Stomach (tissue), 8 donors: ENCODE measurements at regions not wholly inside any gene's neighbourhood (a gene's known extent, or its start where the extent isn't known, plus 50 kb on each side); places are given as distances from the start of the nearest gene placed in this dataset.

Experiments used
- DNase-seq, 2 donors: peaks; one replicate each; pipeline versions ENCODE4 v3.0.0 to v3.0.0-alpha.2; 2013 to 2019
- H3K27ac ChIP-seq, 5 donors: fragments of 200-600 bp in 4 of 5; sonication (generic) in 4 of 5; one replicate each; pipeline ENCODE4 v1.5.1; 2013 to 2019; ENCODE audit warnings: mild to moderate bottlenecking in 1 of 5, moderate library complexity in 1 of 5
- H3K27me3 ChIP-seq, 3 donors: fragments of 200-600 bp; sonication (generic); one replicate each; pipeline ENCODE4 v1.5.1; 2017 to 2019; ENCODE audit warnings: mixed run types in 1 of 3
- H3K36me3 ChIP-seq, 4 donors: fragments of 200-600 bp; sonication (generic); 1 replicate in 3 of 4; 2 replicates in 1 of 4; pipeline ENCODE4 v1.5.1; 2016 to 2019
- H3K4me1 ChIP-seq, 4 donors: fragments of 200-600 bp; sonication (generic); one replicate each; pipeline ENCODE4 v1.5.1; 2016 to 2019
- H3K4me3 ChIP-seq, 4 donors: fragments of 200-600 bp; sonication (generic) in 3 of 4; one replicate each; pipeline ENCODE4 v1.5.1; 2016 to 2019; ENCODE audit warnings: mild to moderate bottlenecking in 1 of 4
- H3K9me3 ChIP-seq, 4 donors: fragments of 200-600 bp; sonication (generic); one replicate each; pipeline ENCODE4 v1.5.1; 2016 to 2019
- CTCF ChIP-seq, 7 experiments: fragments of 450-650 bp in 4 of 7; fragments of 200-600 bp in 3 of 7; sonication (generic) in 3 of 7; IDR thresholded peaks; one replicate each; pipeline ENCODE4 v1.5.1; 2016 to 2019; ENCODE audit warnings: antibody characterized with exemption in 7 of 7, control low read depth in 2 of 7, mild to moderate bottlenecking in 1 of 7
- EP300 ChIP-seq: sonication (generic); formaldehyde crosslinking; IDR thresholded peaks from one replicate; pipeline ENCODE4 v1.6.1; 2017; ENCODE audit warnings: antibody characterized with exemption
- POLR2A ChIP-seq, 4 donors: fragments of 450-650 bp; IDR thresholded peaks; one replicate each; pipeline ENCODE4 v1.6.1; 2016; ENCODE audit warnings: antibody characterized with exemption in 4 of 4, control low read depth in 2 of 4, mild to moderate bottlenecking in 1 of 4, moderate library complexity in 1 of 4
- POLR2AphosphoS5 ChIP-seq, 3 donors: sonication (generic); formaldehyde crosslinking; IDR thresholded peaks; one replicate each; pipeline ENCODE4 v1.6.1; 2016; ENCODE audit warnings: antibody characterized with exemption in 3 of 3
- WGBS, 5 donors: extraction: QIAGEN DNeasy Blood & Tissue Kit in 3 of 5; methylation state at CpG; one replicate each; pipeline versions ENCODE4 v1.1.5 to v1.1.7; 2013 to 2018; 5-methylcytosine and 5-hydroxymethylcytosine counted together
- intact Hi-C: fragments of 100-400 bp; cut with DNase I; formaldehyde crosslinking; loops from one replicate; pipeline ENCODE4 v1.15.1; 2023; ENCODE audit warnings: low total_unique reads
- donor health status: healthy with polysubstance abuse.
- donor health status: Bipolar disorder and iron deficiency.
- donor health status: healthy.

- DNase-seq = no peak
- intact Hi-C loops = no loop called here
- no peaks in the 10 kb centered on the region for H3K27me3 ChIP-seq
- no peak for TF ChIP-seq POLR2AphosphoS5 (IDR thresholded peaks at IDR 0.05)
- no peaks in the 10 kb centered on the region for H3K4me1 ChIP-seq
- H3K27ac ChIP-seq = no peak overlapping the region
- H3K36me3 ChIP-seq = no peaks in the 10 kb centered on the region
- H3K4me3 ChIP-seq = no peak overlapping the region
- WGBS, 5 donors = 69 to 79% (median 78%) methylated on average over 2 of the region's 2 CpGs
- no peaks in the 10 kb centered on the region for H3K9me3 ChIP-seq
Observed at GRCh38 chr5:74136276-74136825, 504.2 kb downstream of the ENC1 start.

GRCh38 chr5:74135033-74135432 is 505.5 kb downstream of the ENC1 start:
- Histone ChIP-seq H3K27ac (no peak overlapping the region), H3K9me3 (no peaks in the 10 kb centered on the region), H3K4me1 (no peaks in the 10 kb centered on the region), H3K4me3 (no peak overlapping the region), H3K36me3 (no peaks in the 10 kb centered on the region), H3K27me3 (no peaks in the 10 kb centered on the region)
- no peak for DNase-seq
- TF ChIP-seq POLR2AphosphoS5 (IDR thresholded peaks at IDR 0.05) (no peak), EP300 (no peak), POLR2A (IDR thresholded peaks at IDR 0.05) (no peak), CTCF (IDR thresholded peaks at IDR 0.05) (no peak)
- 87 to 100% (median 98%) methylated on average over 1 of the region's 1 CpG for WGBS, 5 donors
- intact Hi-C loops = no loop called here

- 95 to 99% (median 97%) methylated on average over 4 of the region's 4 CpGs for WGBS, 5 donors
- no peaks in the 10 kb centered on the region for H3K27me3 ChIP-seq
- H3K36me3 ChIP-seq = no peaks in the 10 kb centered on the region
- peaks cover 0 to 7% (median 0%) of the 10 kb centered on the region in 4 donors for H3K4me1 ChIP-seq
- TF ChIP-seq CTCF (IDR thresholded peaks at IDR 0.05) = no peak
- TF ChIP-seq POLR2AphosphoS5 (IDR thresholded peaks at IDR 0.05) = no peak
- no peak for TF ChIP-seq POLR2A (IDR thresholded peaks at IDR 0.05)
- TF ChIP-seq EP300 = no peak
- no peak overlapping the region for H3K4me3 ChIP-seq
- intact Hi-C loops = no loop called here
- H3K27ac ChIP-seq = no peak overlapping the region
- H3K9me3 ChIP-seq = no peaks in the 10 kb centered on the region
- no peak for DNase-seq
Observed at GRCh38 chr5:74132485-74132884, 506.5 kb downstream of the ARHGEF28 start.

GRCh38 chr5:74131250-74131649 is 505.3 kb downstream of the ARHGEF28 start:
- intact Hi-C loops = no loop called here
- no peak for TF ChIP-seq POLR2A (IDR thresholded peaks at IDR 0.05)
- no peak for TF ChIP-seq EP300
- TF ChIP-seq CTCF (IDR thresholded peaks at IDR 0.05) = no peak
- TF ChIP-seq POLR2AphosphoS5 (IDR thresholded peaks at IDR 0.05) = no peak
- no peak overlapping the region for H3K27ac ChIP-seq
- H3K4me3 ChIP-seq = no peak overlapping the region
- WGBS, 5 donors = 82 to 94% (median 90%) methylated on average over 2 of the region's 2 CpGs
- H3K4me1 ChIP-seq = peaks cover 0 to 7% (median 0%) of the 10 kb centered on the region in 4 donors
- H3K27me3 ChIP-seq = no peaks in the 10 kb centered on the region
- no peaks in the 10 kb centered on the region for H3K36me3 ChIP-seq
- no peaks in the 10 kb centered on the region for H3K9me3 ChIP-seq
- no peak for DNase-seq

GRCh38 chr5:74130155-74130897 is 504.3 kb downstream of the ARHGEF28 start:
- H3K4me1 ChIP-seq = peaks cover 0 to 7% (median 0%) of the 10 kb centered on the region in 4 donors
- no peaks in the 10 kb centered on the region for H3K36me3 ChIP-seq
- WGBS, 5 donors = 80 to 88% (median 85%) methylated on average over 15 of the region's 15 CpGs
- no peaks in the 10 kb centered on the region for H3K9me3 ChIP-seq
- no peak overlapping the region for H3K4me3 ChIP-seq
- DNase-seq = no peak
- TF ChIP-seq POLR2A (IDR thresholded peaks at IDR 0.05) (no peak), EP300 (no peak), POLR2AphosphoS5 (IDR thresholded peaks at IDR 0.05) (no peak), CTCF (IDR thresholded peaks at IDR 0.05) (no peak)
- intact Hi-C loops = no loop called here
- H3K27me3 ChIP-seq = no peaks in the 10 kb centered on the region
- no peak overlapping the region for H3K27ac ChIP-seq
